ENCODE measurements at regions not wholly inside any gene's neighbourhood (a gene's known extent, or its start where the extent isn't known, plus 50 kb on each side); places are given as distances from the start of the nearest gene placed in this dataset.

DNA sequence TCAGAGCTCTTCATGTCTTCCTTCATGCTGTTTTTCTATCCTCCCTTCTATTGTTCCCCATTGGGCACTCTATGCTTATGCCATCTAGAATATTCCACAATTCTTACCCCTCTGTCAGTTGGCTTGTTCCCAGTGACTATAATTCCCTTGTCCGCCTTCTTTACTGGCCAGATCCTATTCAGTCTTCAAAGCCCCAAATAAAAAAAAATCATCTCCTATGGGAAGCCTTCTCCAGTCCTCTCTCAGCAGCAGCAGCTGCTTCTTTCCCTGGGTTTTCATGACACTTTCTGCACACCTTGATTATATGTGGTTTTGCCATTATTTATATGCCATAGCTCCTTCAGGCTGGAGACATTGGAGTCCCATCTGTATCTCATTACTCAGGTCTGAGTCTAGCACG is 54.6 kb upstream of the TNFAIP8 start:
- no peak overlapping the region for H2AFZ ChIP-seq (ENCODE audit: low read depth)
- H3K27me3 ChIP-seq (ENCODE audit: insufficient read depth): no peaks in the 10 kb centered on the region
- DNase-seq: no peak
- no peak overlapping the region for H3K27ac ChIP-seq (ENCODE audit: low read depth in 2 of 2, low read length in 1 of 2)
- CTCF ChIA-PET: interaction anchor here (1.0 to 2.4 kb wide), 2 partner anchors 9 to 313 kb away, joined by 3 to 5 read pairs; partner anchors contain the start of gene DTWD2
- no peak overlapping the region for H3K9ac ChIP-seq
- POLR2A ChIA-PET: no interaction called here
- TF ChIP-seq JUND (IDR thresholded peaks at IDR 0.05) (no peak), TCF12 (IDR thresholded peaks at IDR 0.05) (no peak), CHD2 (IDR thresholded peaks at IDR 0.05; ENCODE audit: low read length, partially characterized antibody) (no peak), RXRA (IDR thresholded peaks at IDR 0.05; ENCODE audit: borderline replicate concordance, low read depth) (no peak), MXI1 (IDR thresholded peaks at IDR 0.05; ENCODE audit: low read depth, low read length) (no peak), POLR2AphosphoS5 (IDR thresholded peaks at IDR 0.05; ENCODE audit: low read depth, low read length) (no peak), NRF1 (IDR thresholded peaks at IDR 0.05; ENCODE audit: low read depth, low read length) (no peak), SIN3A (IDR thresholded peaks at IDR 0.05; ENCODE audit: borderline replicate concordance, low read depth, low read length) (no peak), FOXM1 (IDR thresholded peaks at IDR 0.05; ENCODE audit: low read depth) (no peak), SMC3 (IDR thresholded peaks at IDR 0.05; ENCODE audit: low read depth, low read length) (no peak), YY1 (IDR thresholded peaks at IDR 0.05; ENCODE audit: low read depth) (no peak), USF2 (IDR thresholded peaks at IDR 0.05; ENCODE audit: borderline replicate concordance, low read depth, low read length) (no peak), NFIC (IDR thresholded peaks at IDR 0.05; ENCODE audit: borderline replicate concordance) (no peak)
- TF ChIP-seq, protein P1, sequence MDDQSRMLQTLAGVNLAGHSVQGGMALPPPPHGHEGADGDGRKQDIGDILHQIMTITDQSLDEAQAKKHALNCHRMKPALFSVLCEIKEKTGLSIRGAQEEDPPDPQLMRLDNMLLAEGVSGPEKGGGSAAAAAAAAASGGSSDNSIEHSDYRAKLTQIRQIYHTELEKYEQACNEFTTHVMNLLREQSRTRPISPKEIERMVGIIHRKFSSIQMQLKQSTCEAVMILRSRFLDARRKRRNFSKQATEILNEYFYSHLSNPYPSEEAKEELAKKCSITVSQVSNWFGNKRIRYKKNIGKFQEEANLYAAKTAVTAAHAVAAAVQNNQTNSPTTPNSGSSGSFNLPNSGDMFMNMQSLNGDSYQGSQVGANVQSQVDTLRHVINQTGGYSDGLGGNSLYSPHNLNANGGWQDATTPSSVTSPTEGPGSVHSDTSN (IDR thresholded peaks at IDR 0.05): no peak
- TF ChIP-seq, protein P2, sequence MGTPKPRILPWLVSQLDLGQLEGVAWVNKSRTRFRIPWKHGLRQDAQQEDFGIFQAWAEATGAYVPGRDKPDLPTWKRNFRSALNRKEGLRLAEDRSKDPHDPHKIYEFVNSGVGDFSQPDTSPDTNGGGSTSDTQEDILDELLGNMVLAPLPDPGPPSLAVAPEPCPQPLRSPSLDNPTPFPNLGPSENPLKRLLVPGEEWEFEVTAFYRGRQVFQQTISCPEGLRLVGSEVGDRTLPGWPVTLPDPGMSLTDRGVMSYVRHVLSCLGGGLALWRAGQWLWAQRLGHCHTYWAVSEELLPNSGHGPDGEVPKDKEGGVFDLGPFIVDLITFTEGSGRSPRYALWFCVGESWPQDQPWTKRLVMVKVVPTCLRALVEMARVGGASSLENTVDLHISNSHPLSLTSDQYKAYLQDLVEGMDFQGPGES (IDR thresholded peaks at IDR 0.05; ENCODE audit: low read depth, low read length): no peak
- TF ChIP-seq, protein P3, sequence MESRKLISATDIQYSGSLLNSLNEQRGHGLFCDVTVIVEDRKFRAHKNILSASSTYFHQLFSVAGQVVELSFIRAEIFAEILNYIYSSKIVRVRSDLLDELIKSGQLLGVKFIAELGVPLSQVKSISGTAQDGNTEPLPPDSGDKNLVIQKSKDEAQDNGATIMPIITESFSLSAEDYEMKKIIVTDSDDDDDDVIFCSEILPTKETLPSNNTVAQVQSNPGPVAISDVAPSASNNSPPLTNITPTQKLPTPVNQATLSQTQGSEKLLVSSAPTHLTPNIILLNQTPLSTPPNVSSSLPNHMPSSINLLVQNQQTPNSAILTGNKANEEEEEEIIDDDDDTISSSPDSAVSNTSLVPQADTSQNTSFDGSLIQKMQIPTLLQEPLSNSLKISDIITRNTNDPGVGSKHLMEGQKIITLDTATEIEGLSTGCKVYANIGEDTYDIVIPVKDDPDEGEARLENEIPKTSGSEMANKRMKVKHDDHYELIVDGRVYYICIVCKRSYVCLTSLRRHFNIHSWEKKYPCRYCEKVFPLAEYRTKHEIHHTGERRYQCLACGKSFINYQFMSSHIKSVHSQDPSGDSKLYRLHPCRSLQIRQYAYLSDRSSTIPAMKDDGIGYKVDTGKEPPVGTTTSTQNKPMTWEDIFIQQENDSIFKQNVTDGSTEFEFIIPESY (IDR thresholded peaks at IDR 0.05; ENCODE audit: borderline replicate concordance, low read depth): no peak
- no peaks in the 10 kb centered on the region for H3K9me2 ChIP-seq
- no peaks in the 10 kb centered on the region for H3K9me3 ChIP-seq
- H3F3A ChIP-seq (replicated peaks; ENCODE audit: insufficient read depth): peaks cover 29% of the 10 kb centered on the region
- H4K20me1 ChIP-seq (ENCODE audit: insufficient read depth): no peaks in the 10 kb centered on the region
- H3K36me3 ChIP-seq (replicated peaks in 1 of 2; ENCODE audit: control insufficient read depth in 1 of 2, insufficient read depth in 2 of 2, low read length in 1 of 2): no peaks in the 10 kb centered on the region
- 75% methylated on average over 2 of the region's 2 CpGs for WGBS (ENCODE audit: low lambda C conversion rate)
- H3K4me2 ChIP-seq: no peak overlapping the region
- peaks cover 16 to 35% of the 10 kb centered on the region in 2 experiments for H3K4me1 ChIP-seq (ENCODE audit: control insufficient read depth in 1 of 2, insufficient read depth in 2 of 2, low read depth in 1 of 2, low read length in 1 of 2)
- peaks cover 47% of the 10 kb centered on the region for H3K79me2 ChIP-seq (ENCODE audit: insufficient read depth)
- H3K4me3 ChIP-seq (ENCODE audit: low read depth in 2 of 2, low read length in 1 of 2): no peak overlapping the region

Measured in SK-N-SH (cell line).